Neural progenitor cell (in vitro differentiated cells): ENCODE measurements at regions not wholly inside any gene's neighbourhood (a gene's known extent, or its start where the extent isn't known, plus 50 kb on each side); places are given as distances from the start of the nearest gene placed in this dataset.

Experiments used
- DNase-seq: peaks from one replicate; pipeline ENCODE4 v3.0.0-alpha.2; 2016; ENCODE audit warnings: low spot score
- H2AFZ ChIP-seq: fragments of 200-600 bp; sonication (generic); replicated peaks from 2 replicates; pipeline ENCODE4 v1.6.1; 2016; ENCODE audit warnings: antibody characterized with exemption
- H3F3A ChIP-seq: fragments of 200-600 bp; sonication (generic); 2 replicates; pipeline ENCODE4 v1.6.1; 2016; ENCODE audit warnings: antibody characterized with exemption, low read depth
- H3K27ac ChIP-seq: fragments of 200-600 bp; sonication (generic); 2 replicates; pipeline ENCODE4 v1.5.1; 2016; ENCODE audit warnings: mild to moderate bottlenecking
- H3K27me3 ChIP-seq: fragments of 200-600 bp; sonication (generic); 2 replicates; pipeline ENCODE4 v1.6.1; 2016; ENCODE audit warnings: mild to moderate bottlenecking, moderate library complexity
- H3K36me3 ChIP-seq: fragments of 200-600 bp; sonication (generic); 2 replicates; pipeline ENCODE4 v1.5.1; 2016
- H3K4me1 ChIP-seq: fragments of 200-600 bp; sonication (generic); 2 replicates; pipeline ENCODE4 v1.6.1; 2016; ENCODE audit warnings: mixed run types
- H3K4me2 ChIP-seq: fragments of 200-600 bp; sonication (generic); 2 replicates; pipeline ENCODE4 v1.6.1; 2016
- H3K4me3 ChIP-seq: fragments of 200-600 bp; sonication (generic); 2 replicates; pipeline ENCODE4 v1.5.1; 2016
- H3K79me2 ChIP-seq: fragments of 200-600 bp; sonication (generic); 2 replicates; pipeline ENCODE4 v1.6.1; 2016; ENCODE audit warnings: low read depth
- H3K9ac ChIP-seq: fragments of 200-600 bp; sonication (generic); 2 replicates; pipeline ENCODE4 v1.6.1; 2016
- H3K9me3 ChIP-seq: fragments of 200-600 bp; sonication (generic); 2 replicates; pipeline ENCODE4 v1.5.1; 2016; ENCODE audit warnings: low read depth
- H4K20me1 ChIP-seq: fragments of 200-600 bp; sonication (generic); 2 replicates; pipeline ENCODE4 v1.6.1; 2016; ENCODE audit warnings: low read depth
- H3K27ac Mint-ChIP-seq: 3 replicates; pipeline ENCODE4 v1.8.0; 2021; ENCODE audit warnings: mixed read lengths
- H3K27me3 Mint-ChIP-seq: 2 replicates; pipeline ENCODE4 v1.8.0; 2022; ENCODE audit warnings: low read depth, mild to moderate bottlenecking, inconsistent platforms, moderate library complexity, mixed read lengths; ENCODE audit not compliant: insufficient read depth
- H3K36me3 Mint-ChIP-seq: 3 replicates; pipeline ENCODE4 v1.8.0; 2021; ENCODE audit warnings: mixed read lengths
- H3K4me1 Mint-ChIP-seq: 3 replicates; pipeline ENCODE4 v1.8.0; 2021; ENCODE audit warnings: mixed read lengths
- H3K4me3 Mint-ChIP-seq: 3 replicates; pipeline ENCODE4 v1.8.0; 2021; ENCODE audit warnings: mild to moderate bottlenecking, moderate library complexity, mixed read lengths
- H3K9me3 Mint-ChIP-seq: 3 replicates; pipeline ENCODE4 v1.8.0; 2020; ENCODE audit warnings: mixed read lengths
- EZH2 ChIP-seq: fragments of 200-600 bp; sonication (generic); IDR thresholded peaks from 2 replicates; pipeline ENCODE4 v1.6.1; 2017; ENCODE audit warnings: antibody characterized with exemption, mild to moderate bottlenecking, moderate library complexity
- EZH2phosphoT487 ChIP-seq: fragments of 200-600 bp; sonication (generic); IDR thresholded peaks from 2 replicates; pipeline ENCODE4 v1.6.1; 2017; ENCODE audit warnings: antibody characterized with exemption
- TF ChIP-seq, protein P1 (sequence below): fragments of 200-600 bp; sonication (generic); IDR thresholded peaks from 2 replicates; pipeline ENCODE4 v1.5.1; 2017; ENCODE audit warnings: antibody characterized with exemption, mild to moderate bottlenecking

DNA sequence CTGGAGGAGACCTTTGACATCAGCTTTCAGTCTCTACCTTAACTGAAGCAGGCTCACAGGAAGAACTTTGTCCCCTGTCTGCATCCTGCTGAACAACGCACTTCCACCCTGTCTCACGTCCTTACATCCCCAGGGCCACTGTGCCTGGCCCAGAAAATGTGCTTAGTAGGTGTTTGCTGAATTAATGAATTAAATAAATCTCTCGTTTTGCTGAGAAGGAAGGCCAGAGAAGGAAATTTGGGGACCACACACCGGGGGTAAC is 54.3 kb upstream of the CREB3L1 start:
- peaks cover 4% of the 10 kb centered on the region for H3K4me1 Mint-ChIP-seq
- no peak overlapping the region for H2AFZ ChIP-seq
- TF ChIP-seq EZH2 (no peak), EZH2phosphoT487 (no peak)
- TF ChIP-seq, protein P1, sequence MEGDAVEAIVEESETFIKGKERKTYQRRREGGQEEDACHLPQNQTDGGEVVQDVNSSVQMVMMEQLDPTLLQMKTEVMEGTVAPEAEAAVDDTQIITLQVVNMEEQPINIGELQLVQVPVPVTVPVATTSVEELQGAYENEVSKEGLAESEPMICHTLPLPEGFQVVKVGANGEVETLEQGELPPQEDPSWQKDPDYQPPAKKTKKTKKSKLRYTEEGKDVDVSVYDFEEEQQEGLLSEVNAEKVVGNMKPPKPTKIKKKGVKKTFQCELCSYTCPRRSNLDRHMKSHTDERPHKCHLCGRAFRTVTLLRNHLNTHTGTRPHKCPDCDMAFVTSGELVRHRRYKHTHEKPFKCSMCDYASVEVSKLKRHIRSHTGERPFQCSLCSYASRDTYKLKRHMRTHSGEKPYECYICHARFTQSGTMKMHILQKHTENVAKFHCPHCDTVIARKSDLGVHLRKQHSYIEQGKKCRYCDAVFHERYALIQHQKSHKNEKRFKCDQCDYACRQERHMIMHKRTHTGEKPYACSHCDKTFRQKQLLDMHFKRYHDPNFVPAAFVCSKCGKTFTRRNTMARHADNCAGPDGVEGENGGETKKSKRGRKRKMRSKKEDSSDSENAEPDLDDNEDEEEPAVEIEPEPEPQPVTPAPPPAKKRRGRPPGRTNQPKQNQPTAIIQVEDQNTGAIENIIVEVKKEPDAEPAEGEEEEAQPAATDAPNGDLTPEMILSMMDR: no peak
- no peak overlapping the region for H3K4me3 Mint-ChIP-seq
- H3K9me3 Mint-ChIP-seq: no peaks in the 10 kb centered on the region
- no peaks in the 10 kb centered on the region for H4K20me1 ChIP-seq
- H3K36me3 ChIP-seq: no peaks in the 10 kb centered on the region
- H3F3A ChIP-seq: peaks cover 11% of the 10 kb centered on the region
- no peaks in the 10 kb centered on the region for H3K9me3 ChIP-seq
- H3K27ac ChIP-seq: no peak overlapping the region
- no peak overlapping the region for H3K9ac ChIP-seq
- H3K4me2 ChIP-seq: no peak overlapping the region
- H3K27me3 ChIP-seq: no peaks in the 10 kb centered on the region
- no peaks in the 10 kb centered on the region for H3K79me2 ChIP-seq
- peaks cover 5% of the 10 kb centered on the region for H3K4me1 ChIP-seq
- H3K36me3 Mint-ChIP-seq: no peaks in the 10 kb centered on the region
- H3K27ac Mint-ChIP-seq: no peak overlapping the region
- no peak overlapping the region for H3K4me3 ChIP-seq
- DNase-seq: no peak
- H3K27me3 Mint-ChIP-seq: peaks cover 2% of the 10 kb centered on the region

DNA sequence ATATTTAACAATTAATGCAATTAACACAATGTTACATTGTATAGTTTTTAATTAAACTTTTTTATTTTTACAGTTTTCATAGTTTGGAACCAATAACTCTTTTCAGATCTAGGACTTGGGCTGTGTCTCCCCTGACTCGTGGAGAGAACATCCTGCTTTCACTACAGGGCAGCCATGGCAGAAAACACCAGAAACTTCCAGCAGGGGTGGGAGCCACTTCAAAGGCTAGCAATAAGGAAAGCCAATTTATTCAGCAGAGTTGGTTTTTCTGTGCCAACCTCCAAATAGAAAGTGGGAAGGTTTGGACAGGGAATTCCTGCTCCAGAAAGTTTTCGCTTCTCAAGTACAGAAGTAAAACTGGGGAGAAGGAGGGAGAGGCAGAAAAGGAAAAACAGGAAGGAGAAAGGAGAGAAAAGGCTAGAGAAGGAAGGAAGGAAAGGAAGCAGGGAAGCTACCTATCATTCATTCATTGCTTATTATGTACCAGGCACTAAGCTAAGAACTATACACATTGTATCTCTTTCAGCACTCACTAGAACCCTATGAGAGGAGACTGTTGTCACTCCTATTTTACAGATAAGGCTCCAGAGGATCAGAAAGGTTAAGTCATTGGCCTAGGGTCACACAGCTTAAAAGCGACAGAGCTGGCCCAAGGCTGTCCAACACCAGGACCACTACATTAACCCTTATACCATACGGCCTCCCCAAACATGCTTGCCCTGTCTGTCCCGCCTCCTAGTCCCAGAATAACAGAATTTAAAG is 54.8 kb upstream of the CREB3L1 start:
- no peaks in the 10 kb centered on the region for H3K27me3 Mint-ChIP-seq
- no peaks in the 10 kb centered on the region for H3K9me3 Mint-ChIP-seq
- H3K4me1 Mint-ChIP-seq: peaks cover 4% of the 10 kb centered on the region
- peak overlapping the region; percentile 78 for H2AFZ ChIP-seq
- H3K36me3 ChIP-seq: no peaks in the 10 kb centered on the region
- no peak overlapping the region for H3K4me3 Mint-ChIP-seq
- H3K36me3 Mint-ChIP-seq: no peaks in the 10 kb centered on the region
- H3K9ac ChIP-seq: no peak overlapping the region
- TF ChIP-seq, protein P1: no peak
- TF ChIP-seq EZH2 (no peak), EZH2phosphoT487 (no peak)
- H3K4me1 ChIP-seq: peaks cover 5% of the 10 kb centered on the region
- no peaks in the 10 kb centered on the region for H3K9me3 ChIP-seq
- H3K27ac Mint-ChIP-seq: no peak overlapping the region
- H3K27me3 ChIP-seq: no peaks in the 10 kb centered on the region
- no peak overlapping the region for H3K27ac ChIP-seq
- H3K79me2 ChIP-seq: no peaks in the 10 kb centered on the region
- H3K4me2 ChIP-seq: no peak overlapping the region
- no peak for DNase-seq
- no peaks in the 10 kb centered on the region for H4K20me1 ChIP-seq
- no peak overlapping the region for H3K4me3 ChIP-seq
- peaks cover 11% of the 10 kb centered on the region for H3F3A ChIP-seq

- Histone ChIP-seq H3K79me2 (no peaks in the 10 kb centered on the region), H4K20me1 (no peaks in the 10 kb centered on the region), H3K4me2 (no peak overlapping the region), H3K36me3 (no peaks in the 10 kb centered on the region), H3F3A (peaks cover 14% of the 10 kb centered on the region), H3K4me1 (peaks cover 5% of the 10 kb centered on the region), H3K9ac (no peak overlapping the region), H2AFZ (no peak overlapping the region), H3K27me3 (no peaks in the 10 kb centered on the region), H3K9me3 (no peaks in the 10 kb centered on the region), H3K4me3 (no peak overlapping the region), H3K27ac (no peak overlapping the region)
- Mint-ChIP-seq H3K36me3 (no peaks in the 10 kb centered on the region), H3K27ac (no peak overlapping the region), H3K9me3 (no peaks in the 10 kb centered on the region), H3K4me3 (no peak overlapping the region), H3K27me3 (no peaks in the 10 kb centered on the region), H3K4me1 (peaks cover 8% of the 10 kb centered on the region)
- TF ChIP-seq, protein P1: no peak
- TF ChIP-seq EZH2phosphoT487 (no peak), EZH2 (no peak)
- no peak for DNase-seq
These were observed 57.1 kb upstream of the CREB3L1 start for GRCh38 chr11:46220313-46220712.
